NCI-H146 (cell line): ENCODE measurements at regions not wholly inside any gene's neighbourhood (a gene's known extent, or its start where the extent isn't known, plus 50 kb on each side); places are given as distances from the start of the nearest gene placed in this dataset.
"Not testable (repeated sequence)": the region's sequence is repeated elsewhere in the genome, so short reads cannot be mapped to it uniquely, and the experiment has no call there.

Experiments used
- DNase-seq: peaks from one replicate; lab custom pipeline; 2025; lab: John Stamatoyannopoulos, UW

- DNase-seq: not testable (repeated sequence)
Measured at GRCh38 chr1:817071-817599, 106.6 kb upstream of the SAMD11 start.

GRCh38 chr1:817658-818617, 105.8 kb upstream of the SAMD11 start:
- not testable (repeated sequence) for DNase-seq

GRCh38 chr1:818618-819291, 105.0 kb upstream of the SAMD11 start:
- no peak for DNase-seq

- DNase-seq: no peak
Measured at GRCh38 chr1:820962-821361, 102.8 kb upstream of the SAMD11 start.

- not testable (repeated sequence) for DNase-seq
Measured at GRCh38 chr1:826808-827207, 96.9 kb upstream of the SAMD11 start.

- peak; percentile 85 for DNase-seq
Measured at GRCh38 chr1:827211-828063, 96.3 kb upstream of the SAMD11 start.

GRCh38 chr1:829324-829723, 94.4 kb upstream of the SAMD11 start:
- DNase-seq: not testable (repeated sequence)

- not testable (repeated sequence) for DNase-seq
Measured at GRCh38 chr1:829932-830331, 93.8 kb upstream of the SAMD11 start.

GRCh38 chr1:830750-831149, 93.0 kb upstream of the SAMD11 start:
- DNase-seq: not testable (repeated sequence)

- DNase-seq: no peak
Measured at GRCh38 chr1:831522-831921, 92.2 kb upstream of the SAMD11 start.

GRCh38 chr1:832136-832535, 91.6 kb upstream of the SAMD11 start:
- DNase-seq: no peak

GRCh38 chr1:833226-833625, 90.5 kb upstream of the SAMD11 start:
- DNase-seq: not testable (repeated sequence)

GRCh38 chr1:835509-835908, 88.2 kb upstream of the SAMD11 start:
- DNase-seq: not testable (repeated sequence)

GRCh38 chr1:837601-838000, 86.1 kb upstream of the SAMD11 start:
- DNase-seq: not testable (repeated sequence)

- DNase-seq: not testable (repeated sequence)
Measured at GRCh38 chr1:838291-838690, 85.4 kb upstream of the SAMD11 start.

- not testable (repeated sequence) for DNase-seq
Measured at GRCh38 chr1:840592-840991, 83.1 kb upstream of the SAMD11 start.

GRCh38 chr1:841671-842425, 81.9 kb upstream of the SAMD11 start:
- not testable (repeated sequence) for DNase-seq

GRCh38 chr1:842799-843198, 80.9 kb upstream of the SAMD11 start:
- DNase-seq: not testable (repeated sequence)

GRCh38 chr1:843946-844345, 79.8 kb upstream of the SAMD11 start:
- not testable (repeated sequence) for DNase-seq

- no peak for DNase-seq
Measured at GRCh38 chr1:844472-845026, 79.2 kb upstream of the SAMD11 start.

- not testable (repeated sequence) for DNase-seq
Measured at GRCh38 chr1:845641-846040, 78.1 kb upstream of the SAMD11 start.
